AG10803 (cell line): ENCODE measurements at regions not wholly inside any gene's neighbourhood (a gene's known extent, or its start where the extent isn't known, plus 50 kb on each side); places are given as distances from the start of the nearest gene placed in this dataset.

Source experiments
- DNase-seq: peaks from one replicate; pipeline ENCODE4 v3.0.0; 2010; ENCODE audit warnings: low read depth
- H3K4me3 ChIP-seq: 2 replicates; pipeline ENCODE4 v1.5.1; 2011; ENCODE audit warnings: mild to moderate bottlenecking, low read length, control low read depth
- CTCF ChIP-seq: conservative IDR thresholded peaks from 2 replicates; pipeline ENCODE4 v1.5.1; 2011; ENCODE audit warnings: mild to moderate bottlenecking, low read length, control low read depth, inconsistent platforms

- no peak overlapping the region for H3K4me3 ChIP-seq
- no peak for TF ChIP-seq CTCF
- DNase-seq = no peak
Observed at GRCh38 chr13:58087566-58087965, 456.0 kb downstream of the PCDH17 start.

DNA sequence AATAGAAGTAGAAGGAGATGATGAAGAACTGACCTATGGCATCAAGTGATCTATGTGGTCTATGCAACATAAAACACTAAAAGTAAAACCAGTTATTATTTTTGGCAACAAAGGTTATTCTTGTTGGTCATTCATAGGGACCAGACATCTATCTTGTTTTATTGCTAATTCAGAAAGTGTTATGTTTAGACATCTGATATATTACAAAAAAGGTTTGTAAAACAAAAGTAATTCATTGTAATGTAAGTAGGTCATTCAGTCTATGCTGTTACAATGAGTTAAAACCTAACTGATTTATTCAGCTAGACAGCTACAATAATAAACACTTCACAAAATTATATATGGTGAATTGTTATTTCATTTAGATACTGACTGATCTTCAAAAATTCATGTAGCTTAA is 461.9 kb downstream of the PCDH17 start:
- no peak for DNase-seq
- H3K4me3 ChIP-seq = no peak overlapping the region
- TF ChIP-seq CTCF = no peak

DNA sequence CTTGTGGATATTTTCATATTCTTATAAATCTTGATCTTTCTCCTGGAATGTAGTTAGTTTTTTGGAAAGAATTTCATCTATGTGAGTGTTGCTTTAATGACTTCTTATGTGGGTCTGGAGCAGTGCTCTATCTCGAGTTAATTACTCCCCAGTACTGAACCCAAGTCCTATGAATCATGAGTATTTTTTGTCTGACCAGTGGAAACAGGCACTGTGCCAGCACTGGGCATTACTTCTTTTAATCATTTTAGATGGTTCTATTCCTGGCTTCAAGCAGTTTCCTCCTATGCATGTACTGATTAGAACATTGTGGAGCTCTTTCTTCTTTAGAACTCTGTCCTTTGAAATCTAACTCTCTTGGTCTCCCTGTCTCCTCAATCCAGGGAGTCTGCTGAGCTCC is 466.3 kb downstream of the PCDH17 start:
- TF ChIP-seq CTCF = no peak
- no peak overlapping the region for H3K4me3 ChIP-seq
- no peak for DNase-seq

DNA sequence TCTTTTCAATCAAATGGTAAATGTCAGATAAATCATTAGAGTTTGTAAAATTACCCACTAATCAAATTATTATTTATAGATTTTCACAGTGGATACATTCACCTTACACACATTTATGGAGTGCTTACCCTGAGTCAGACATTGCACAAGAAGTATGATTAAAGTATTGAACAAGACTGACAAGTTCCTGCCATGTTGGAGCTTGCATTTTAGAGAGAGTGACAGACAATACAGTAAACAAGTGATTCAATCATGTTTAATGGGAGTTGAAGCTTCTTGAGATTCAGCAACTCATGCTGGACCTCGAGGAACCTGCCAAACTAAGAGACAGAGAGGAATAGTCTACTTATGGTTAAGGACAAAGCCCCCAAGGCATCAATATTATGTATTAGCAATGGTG is 487.8 kb downstream of the PCDH17 start:
- no peak for TF ChIP-seq CTCF
- no peak overlapping the region for H3K4me3 ChIP-seq
- no peak for DNase-seq

GRCh38 chr13:58119804-58120203 is 488.3 kb downstream of the PCDH17 start:
- no peak overlapping the region for H3K4me3 ChIP-seq
- TF ChIP-seq CTCF = no peak
- DNase-seq = no peak

DNA sequence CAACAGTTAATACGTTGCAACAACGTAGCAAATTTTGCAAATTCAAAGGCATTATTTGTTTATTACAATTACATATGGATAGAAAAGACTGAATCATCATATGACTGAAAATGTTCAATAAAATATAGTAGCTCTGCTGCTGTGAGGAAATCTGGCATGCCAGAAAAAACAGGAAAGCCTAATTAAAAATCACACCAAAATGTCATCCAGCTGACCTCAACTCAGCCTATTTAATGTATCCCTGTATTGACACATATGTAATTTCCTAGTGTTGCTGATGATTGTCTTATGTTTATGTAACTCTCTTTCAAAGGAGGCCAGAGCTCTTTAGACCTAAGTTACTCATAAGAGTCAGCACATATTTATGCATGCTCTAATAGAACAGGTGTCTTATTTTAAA is 495.0 kb downstream of the PCDH17 start:
- DNase-seq = no peak
- TF ChIP-seq CTCF = no peak
- no peak overlapping the region for H3K4me3 ChIP-seq

DNA sequence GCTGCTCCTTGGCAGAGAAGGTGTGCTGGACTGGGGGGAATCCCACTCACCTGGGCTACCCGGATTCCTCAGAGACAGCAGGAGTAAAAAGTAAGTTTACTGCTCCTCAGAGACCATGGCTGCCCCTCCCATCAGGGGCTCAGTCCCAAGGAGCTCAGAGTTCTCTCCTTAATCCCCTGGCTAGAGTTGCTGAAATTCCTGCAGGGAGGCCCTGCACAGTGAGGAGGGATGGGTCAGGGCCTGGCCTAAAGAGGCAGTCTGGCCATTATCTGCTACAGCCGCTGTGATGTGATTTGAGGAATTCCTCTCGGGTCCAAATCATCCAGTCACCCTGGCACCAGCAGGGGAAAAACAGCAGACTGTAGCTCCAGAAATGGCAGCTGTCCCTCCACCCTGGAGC is 502.5 kb downstream of the PCDH17 start:
- no peak for TF ChIP-seq CTCF
- DNase-seq = no peak
- no peak overlapping the region for H3K4me3 ChIP-seq
